H9 (cell line): ENCODE measurements at regions not wholly inside any gene's neighbourhood (a gene's known extent, or its start where the extent isn't known, plus 50 kb on each side); places are given as distances from the start of the nearest gene placed in this dataset.

Experiments
- DNase-seq: peaks from one replicate; pipeline ENCODE4 v3.0.0-alpha.2; 2017
- H2AFZ ChIP-seq: one replicate; pipeline ENCODE4 v1.6.1; 2013; ENCODE audit warnings: mild to moderate bottlenecking, low read length, control low read depth, moderate library complexity
- H2AK5ac ChIP-seq: 2 replicates; pipeline ENCODE4 v1.6.1; 2013; ENCODE audit warnings: low read length, control low read depth, mixed read lengths; ENCODE audit not compliant: insufficient read length
- H2BK120ac ChIP-seq: one replicate; pipeline ENCODE4 v1.6.1; 2013; ENCODE audit warnings: low read depth, mild to moderate bottlenecking, low read length, control low read depth, inconsistent platforms; ENCODE audit not compliant: poor library complexity, severe bottlenecking
- H2BK12ac ChIP-seq: 2 replicates; pipeline ENCODE4 v1.6.1; 2013; ENCODE audit warnings: low read length, control low read depth, mixed read lengths, low read depth; ENCODE audit not compliant: insufficient read length
- H2BK15ac ChIP-seq: 2 replicates; pipeline ENCODE4 v1.6.1; 2013; ENCODE audit warnings: low read depth, low read length, control low read depth
- H2BK20ac ChIP-seq: one replicate; pipeline ENCODE4 v1.6.1; 2013; ENCODE audit warnings: low read depth, mild to moderate bottlenecking, low read length, control low read depth, inconsistent platforms; ENCODE audit not compliant: poor library complexity, severe bottlenecking
- H2BK5ac ChIP-seq: 2 replicates; pipeline ENCODE4 v1.6.1; 2013; ENCODE audit warnings: low read length, control low read depth, mixed read lengths; ENCODE audit not compliant: insufficient read length
- H3K14ac ChIP-seq: 2 replicates; pipeline ENCODE4 v1.6.1; 2013; ENCODE audit warnings: low read length, control low read depth; ENCODE audit not compliant: insufficient read depth
- H3K18ac ChIP-seq: 2 replicates; pipeline ENCODE4 v1.6.1; 2013; ENCODE audit warnings: low read depth, mild to moderate bottlenecking, mixed read lengths, low read length, control low read depth; ENCODE audit not compliant: insufficient read length
- H3K23ac ChIP-seq: 2 replicates; pipeline ENCODE4 v1.6.1; 2013; ENCODE audit warnings: low read length, control low read depth, mixed read lengths, low read depth; ENCODE audit not compliant: insufficient read length
- H3K23me2 ChIP-seq: 2 replicates; pipeline ENCODE4 v1.6.1; 2013; ENCODE audit warnings: low read depth, mild to moderate bottlenecking, mixed read lengths, low read length, control low read depth; ENCODE audit not compliant: insufficient read length, poor library complexity, severe bottlenecking
- H3K27ac ChIP-seq: 2 replicates; pipeline ENCODE4 v1.5.1; 2013; ENCODE audit warnings: low read length, control low read depth, mixed read lengths, low read depth; ENCODE audit not compliant: insufficient read length
- H3K27me3 ChIP-seq: 2 replicates; pipeline ENCODE4 v1.6.1; 2013; ENCODE audit warnings: low read length, control low read depth, inconsistent platforms; ENCODE audit not compliant: insufficient read depth
- H3K4ac ChIP-seq: 2 replicates; pipeline ENCODE4 v1.6.1; 2013; ENCODE audit warnings: low read depth, mild to moderate bottlenecking, control low read depth, inconsistent platforms, low read length, moderate library complexity
- H3K4me1 ChIP-seq: 2 replicates; pipeline ENCODE4 v1.6.1; 2013; ENCODE audit warnings: low read length, control low read depth, inconsistent platforms; ENCODE audit not compliant: insufficient read depth
- H3K4me2 ChIP-seq: 2 replicates; pipeline ENCODE4 v1.6.1; 2013; ENCODE audit warnings: low read length, control low read depth, mixed read lengths; ENCODE audit not compliant: insufficient read length, insufficient read depth
- H3K56ac ChIP-seq: 2 replicates; pipeline ENCODE4 v1.6.1; 2013; ENCODE audit warnings: low read depth, mild to moderate bottlenecking, mixed read lengths, low read length, control low read depth; ENCODE audit not compliant: insufficient read length
- H3K79me1 ChIP-seq: 2 replicates; pipeline ENCODE4 v1.6.1; 2013; ENCODE audit warnings: low read depth, mild to moderate bottlenecking, moderate library complexity, low read length, control low read depth, inconsistent platforms; ENCODE audit not compliant: insufficient read depth, poor library complexity, severe bottlenecking
- H3K79me2 ChIP-seq: 2 replicates; pipeline ENCODE4 v1.6.1; 2013; ENCODE audit warnings: low read length, control low read depth, inconsistent platforms; ENCODE audit not compliant: insufficient read depth
- H3K9ac ChIP-seq: 2 replicates; pipeline ENCODE4 v1.6.1; 2013; ENCODE audit warnings: low read length, control low read depth, mixed read lengths; ENCODE audit not compliant: insufficient read length; ENCODE audit errors: extremely low read depth
- H3K9me3 ChIP-seq: one replicate; pipeline ENCODE4 v1.6.1; 2013; ENCODE audit warnings: low read depth, low read length, inconsistent platforms; ENCODE audit not compliant: control insufficient read depth
- H3T11ph ChIP-seq: one replicate; pipeline ENCODE4 v1.6.1; 2013; ENCODE audit warnings: mild to moderate bottlenecking, low read length, control low read depth, inconsistent platforms
- H4K20me1 ChIP-seq: one replicate; pipeline ENCODE4 v1.6.1; 2013; ENCODE audit not compliant: control insufficient read depth, insufficient read length, insufficient read depth
- H4K5ac ChIP-seq: 2 replicates; pipeline ENCODE4 v1.6.1; 2013; ENCODE audit warnings: low read depth, mild to moderate bottlenecking, mixed read lengths, low read length, control low read depth; ENCODE audit not compliant: insufficient read length
- H4K8ac ChIP-seq: replicated peaks from 2 replicates; pipeline ENCODE4 v1.6.1; 2013; ENCODE audit warnings: low read length, control low read depth, mixed read lengths, low read depth; ENCODE audit not compliant: insufficient read length
- H4K91ac ChIP-seq: 2 replicates; pipeline ENCODE4 v1.6.1; 2013; ENCODE audit warnings: low read depth, mild to moderate bottlenecking, moderate library complexity, mixed read lengths, low read length, control low read depth; ENCODE audit not compliant: insufficient read length
- H3K27ac Mint-ChIP-seq, 3 experiments: 2 replicates in 2 of 3; 3 replicates in 1 of 3; pipeline ENCODE4 v1.8.0; 2020 to 2021; ENCODE audit warnings: mixed read lengths in 3 of 3, mild to moderate bottlenecking in 1 of 3, moderate library complexity in 1 of 3
- H3K27me3 Mint-ChIP-seq: 2 replicates; pipeline ENCODE4 v1.8.0; 2021; ENCODE audit warnings: low read depth, mild to moderate bottlenecking, moderate library complexity, mixed read lengths
- H3K36me3 Mint-ChIP-seq, 3 experiments: 2 replicates in 2 of 3; 3 replicates in 1 of 3; pipeline ENCODE4 v1.8.0; 2020 to 2021; ENCODE audit warnings: low read depth in 3 of 3, mixed read lengths in 3 of 3; ENCODE audit not compliant: insufficient read depth in 1 of 3
- H3K4me1 Mint-ChIP-seq, 2 experiments: 2 replicates each; pipeline ENCODE4 v1.8.0; 2020; ENCODE audit warnings: mixed read lengths in 2 of 2
- H3K4me3 Mint-ChIP-seq, 2 experiments: 2 replicates in 1 of 2; 3 replicates in 1 of 2; pipeline ENCODE4 v1.8.0; 2020 to 2021; ENCODE audit warnings: mild to moderate bottlenecking in 2 of 2, mixed read lengths in 2 of 2, moderate library complexity in 1 of 2
- H3K9me3 Mint-ChIP-seq, 2 experiments: 2 replicates in 1 of 2; 3 replicates in 1 of 2; pipeline ENCODE4 v1.8.0; 2020; ENCODE audit warnings: mild to moderate bottlenecking in 2 of 2, mixed read lengths in 2 of 2, moderate library complexity in 1 of 2
- CTCF ChIP-seq: fragments of 200-600 bp; sonication (generic); conservative IDR thresholded peaks from 3 replicates; pipeline ENCODE4 v1.8.0; 2021; ENCODE audit warnings: antibody characterized with exemption, mild to moderate bottlenecking
- WGBS: extraction: QIAGEN DNeasy Blood & Tissue Kit; methylation state at CpG from one replicate; pipeline ENCODE4 v1.1.7; 2013; ENCODE audit warnings: missing lambda C conversion rate, low lambda C conversion rate, mixed read lengths; ENCODE audit not compliant: insufficient read length; ENCODE audit errors: extremely low coverage; 5-methylcytosine and 5-hydroxymethylcytosine counted together

- H3K4ac ChIP-seq: no peak overlapping the region
- no peaks in the 10 kb centered on the region for H3K27me3 ChIP-seq
- H3K56ac ChIP-seq: no peak overlapping the region
- H4K20me1 ChIP-seq: no peaks in the 10 kb centered on the region
- H2BK12ac ChIP-seq: no peak overlapping the region
- Mint-ChIP-seq H3K27me3 (peaks cover 11% of the 10 kb centered on the region), H3K4me3 (no peak overlapping the region), H3K27ac (no peak overlapping the region), H3K4me1 (peaks cover 8 to 9% of the 10 kb centered on the region in 2 experiments), H3K9me3 (no peaks in the 10 kb centered on the region), H3K36me3 (no peaks in the 10 kb centered on the region)
- no peak overlapping the region for H2AK5ac ChIP-seq
- H3K18ac ChIP-seq: no peak overlapping the region
- H4K5ac ChIP-seq: no peak overlapping the region
- no peaks in the 10 kb centered on the region for H3K23me2 ChIP-seq
- no peak overlapping the region for H2AFZ ChIP-seq
- no peaks in the 10 kb centered on the region for H3K79me2 ChIP-seq
- no peak overlapping the region for H3K14ac ChIP-seq
- no peak overlapping the region for H2BK5ac ChIP-seq
- H3K4me2 ChIP-seq: no peak overlapping the region
- no peaks in the 10 kb centered on the region for H3K4me1 ChIP-seq
- H4K8ac ChIP-seq: no peak overlapping the region
- DNase-seq: no peak
- no peak overlapping the region for H3K23ac ChIP-seq
- TF ChIP-seq CTCF: no peak
- WGBS: no CpG with 5 or more reads among the region's 2 CpGs
- H3K27ac ChIP-seq: no peak overlapping the region
- H2BK20ac ChIP-seq: no peak overlapping the region
- H3K9ac ChIP-seq: no peak overlapping the region
- H3K9me3 ChIP-seq: no peaks in the 10 kb centered on the region
- H4K91ac ChIP-seq: no peak overlapping the region
- H3K79me1 ChIP-seq: no peaks in the 10 kb centered on the region
- H2BK15ac ChIP-seq: no peak overlapping the region
- H3T11ph ChIP-seq: no peak overlapping the region
- H2BK120ac ChIP-seq: no peak overlapping the region
Observed at GRCh38 chr15:93219859-93220420, 130.9 kb upstream of the RGMA start.
